ENCODE measurements at regions not wholly inside any gene's neighbourhood (a gene's known extent, or its start where the extent isn't known, plus 50 kb on each side); places are given as distances from the start of the nearest gene placed in this dataset.
"Not testable (repeated sequence)": the region's sequence is repeated elsewhere in the genome, so short reads cannot be mapped to it uniquely, and the experiment has no call there.

- TF ChIP-seq POLR2A (IDR thresholded peaks at IDR 0.05; ENCODE audit: borderline replicate concordance, extremely low read depth, insufficient read depth, insufficient read length); RAD21 (IDR thresholded peaks at IDR 0.05; ENCODE audit: low read depth): not testable (repeated sequence)
Observed at GRCh38 chr2:192921631-192922030, 726.9 kb upstream of the TMEFF2 start.

Measured in HCT116 (cell line).